ENCODE measurements at regions not wholly inside any gene's neighbourhood (a gene's known extent, or its start where the extent isn't known, plus 50 kb on each side); places are given as distances from the start of the nearest gene placed in this dataset.

DNA sequence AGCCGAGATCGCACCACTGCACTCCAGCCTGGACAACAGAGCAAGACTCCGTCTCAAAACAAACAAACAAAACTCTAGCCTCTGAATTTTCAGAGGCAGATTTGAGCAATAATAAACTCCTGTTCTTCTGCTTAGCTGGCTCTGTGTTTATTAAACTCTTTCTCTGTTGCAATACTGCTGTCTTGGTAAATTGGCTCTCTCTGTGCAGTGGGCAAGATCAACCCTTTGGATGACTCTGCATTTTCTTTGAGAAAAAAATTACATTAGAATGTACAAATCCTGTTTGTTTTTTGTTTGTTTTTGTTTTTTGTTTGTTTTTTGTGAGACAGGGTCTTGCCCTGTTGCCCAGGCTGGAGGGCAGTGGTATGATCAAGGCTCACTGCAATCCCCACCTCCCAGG, 75.8 kb upstream of the RPH3AL start:
- Histone ChIP-seq H2AFZ (ENCODE audit: low read length) (no peak overlapping the region), H3K27me3 (ENCODE audit: control insufficient read depth in 1 of 2, insufficient read depth in 2 of 2, low read length in 2 of 2) (no peaks in the 10 kb centered on the region), H3K36me3 (replicated peaks in 1 of 2; ENCODE audit: control insufficient read depth in 1 of 2, insufficient read depth in 2 of 2, low read length in 2 of 2) (no peaks in the 10 kb centered on the region), H3K4me2 (ENCODE audit: low read depth, low read length) (no peak overlapping the region), H3K9me3 (ENCODE audit: low read length) (peaks cover 18% of the 10 kb centered on the region), H3K79me2 (ENCODE audit: insufficient read depth, low read length) (no peaks in the 10 kb centered on the region), H3K4me1 (ENCODE audit: insufficient read depth, low read length) (peaks cover 11% of the 10 kb centered on the region), H3K9ac (ENCODE audit: insufficient read depth, low read depth, low read length) (no peak overlapping the region), H3K4me3 (replicated peaks in 1 of 3; ENCODE audit: insufficient read depth in 1 of 3, low read depth in 2 of 3, low read length in 3 of 3) (no peak overlapping the region), H3K27ac (ENCODE audit: extremely low read length, insufficient read depth, low read length) (no peak overlapping the region), H4K20me1 (ENCODE audit: insufficient read depth, low read length) (no peaks in the 10 kb centered on the region)
- intact Hi-C loops (cut with micrococcal nuclease; ENCODE audit: unreplicated experiment), result no loop called here
- TF ChIP-seq, protein P1, sequence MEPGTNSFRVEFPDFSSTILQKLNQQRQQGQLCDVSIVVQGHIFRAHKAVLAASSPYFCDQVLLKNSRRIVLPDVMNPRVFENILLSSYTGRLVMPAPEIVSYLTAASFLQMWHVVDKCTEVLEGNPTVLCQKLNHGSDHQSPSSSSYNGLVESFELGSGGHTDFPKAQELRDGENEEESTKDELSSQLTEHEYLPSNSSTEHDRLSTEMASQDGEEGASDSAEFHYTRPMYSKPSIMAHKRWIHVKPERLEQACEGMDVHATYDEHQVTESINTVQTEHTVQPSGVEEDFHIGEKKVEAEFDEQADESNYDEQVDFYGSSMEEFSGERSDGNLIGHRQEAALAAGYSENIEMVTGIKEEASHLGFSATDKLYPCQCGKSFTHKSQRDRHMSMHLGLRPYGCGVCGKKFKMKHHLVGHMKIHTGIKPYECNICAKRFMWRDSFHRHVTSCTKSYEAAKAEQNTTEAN (CRISPR knock-in tag; conservative IDR thresholded peaks at IDR 0.05), result no peak
- TF ChIP-seq KDM4B (CRISPR knock-in tag; IDR thresholded peaks at IDR 0.05), result no peak
- no peak for TF ChIP-seq ARID2 (CRISPR knock-in tag; IDR thresholded peaks at IDR 0.05; ENCODE audit: borderline replicate concordance)
- TF ChIP-seq KDM2A (CRISPR knock-in tag; IDR thresholded peaks at IDR 0.05; ENCODE audit: borderline replicate concordance, low read depth), result no peak
- no peak for TF ChIP-seq ZNF230 (CRISPR knock-in tag; IDR thresholded peaks at IDR 0.05)
- TF ChIP-seq ZNF598 (CRISPR knock-in tag; IDR thresholded peaks at IDR 0.05; ENCODE audit: borderline replicate concordance), result no peak
- no peak for TF ChIP-seq ZBTB7A (CRISPR knock-in tag; IDR thresholded peaks at IDR 0.05)
- peak; percentile 61; the same call in 1 of the 2 replicates for TF ChIP-seq NFE2L2 (IDR thresholded peaks at IDR 0.05; ENCODE audit: low read length)
- TF ChIP-seq, protein P2, sequence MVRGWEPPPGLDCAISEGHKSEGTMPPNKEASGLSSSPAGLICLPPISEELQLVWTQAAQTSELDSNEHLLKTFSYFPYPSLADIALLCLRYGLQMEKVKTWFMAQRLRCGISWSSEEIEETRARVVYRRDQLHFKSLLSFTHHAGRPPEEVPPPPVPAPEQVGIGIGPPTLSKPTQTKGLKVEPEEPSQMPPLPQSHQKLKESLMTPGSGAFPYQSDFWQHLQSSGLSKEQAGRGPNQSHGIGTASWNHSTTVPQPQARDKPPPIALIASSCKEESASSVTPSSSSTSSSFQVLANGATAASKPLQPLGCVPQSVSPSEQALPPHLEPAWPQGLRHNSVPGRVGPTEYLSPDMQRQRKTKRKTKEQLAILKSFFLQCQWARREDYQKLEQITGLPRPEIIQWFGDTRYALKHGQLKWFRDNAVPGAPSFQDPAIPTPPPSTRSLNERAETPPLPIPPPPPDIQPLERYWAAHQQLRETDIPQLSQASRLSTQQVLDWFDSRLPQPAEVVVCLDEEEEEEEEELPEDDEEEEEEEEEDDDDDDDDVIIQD (CRISPR knock-in tag; IDR thresholded peaks at IDR 0.05; ENCODE audit: low read depth), result no peak
- TF ChIP-seq GFI1 (CRISPR knock-in tag; IDR thresholded peaks at IDR 0.05; ENCODE audit: borderline replicate concordance), result no peak
- TF ChIP-seq SNRNP70 (IDR thresholded peaks at IDR 0.05; ENCODE audit: low read depth, low read length), result no peak
- no peak for TF ChIP-seq ZNF382 (CRISPR knock-in tag; IDR thresholded peaks at IDR 0.05; ENCODE audit: borderline replicate concordance)
- no peak for TF ChIP-seq ZBTB38 (CRISPR knock-in tag; IDR thresholded peaks at IDR 0.05)
- TF ChIP-seq ZKSCAN8 (CRISPR knock-in tag; IDR thresholded peaks at IDR 0.05; ENCODE audit: borderline replicate concordance), result no peak
- no peak for TF ChIP-seq CBX5 (CRISPR knock-in tag; IDR thresholded peaks at IDR 0.05; ENCODE audit: borderline replicate concordance)
- TF ChIP-seq SETDB1 (CRISPR knock-in tag; IDR thresholded peaks at IDR 0.05; ENCODE audit: borderline replicate concordance), result peak; percentile 76; the same call in 1 of the 2 replicates
- TF ChIP-seq, protein P3, sequence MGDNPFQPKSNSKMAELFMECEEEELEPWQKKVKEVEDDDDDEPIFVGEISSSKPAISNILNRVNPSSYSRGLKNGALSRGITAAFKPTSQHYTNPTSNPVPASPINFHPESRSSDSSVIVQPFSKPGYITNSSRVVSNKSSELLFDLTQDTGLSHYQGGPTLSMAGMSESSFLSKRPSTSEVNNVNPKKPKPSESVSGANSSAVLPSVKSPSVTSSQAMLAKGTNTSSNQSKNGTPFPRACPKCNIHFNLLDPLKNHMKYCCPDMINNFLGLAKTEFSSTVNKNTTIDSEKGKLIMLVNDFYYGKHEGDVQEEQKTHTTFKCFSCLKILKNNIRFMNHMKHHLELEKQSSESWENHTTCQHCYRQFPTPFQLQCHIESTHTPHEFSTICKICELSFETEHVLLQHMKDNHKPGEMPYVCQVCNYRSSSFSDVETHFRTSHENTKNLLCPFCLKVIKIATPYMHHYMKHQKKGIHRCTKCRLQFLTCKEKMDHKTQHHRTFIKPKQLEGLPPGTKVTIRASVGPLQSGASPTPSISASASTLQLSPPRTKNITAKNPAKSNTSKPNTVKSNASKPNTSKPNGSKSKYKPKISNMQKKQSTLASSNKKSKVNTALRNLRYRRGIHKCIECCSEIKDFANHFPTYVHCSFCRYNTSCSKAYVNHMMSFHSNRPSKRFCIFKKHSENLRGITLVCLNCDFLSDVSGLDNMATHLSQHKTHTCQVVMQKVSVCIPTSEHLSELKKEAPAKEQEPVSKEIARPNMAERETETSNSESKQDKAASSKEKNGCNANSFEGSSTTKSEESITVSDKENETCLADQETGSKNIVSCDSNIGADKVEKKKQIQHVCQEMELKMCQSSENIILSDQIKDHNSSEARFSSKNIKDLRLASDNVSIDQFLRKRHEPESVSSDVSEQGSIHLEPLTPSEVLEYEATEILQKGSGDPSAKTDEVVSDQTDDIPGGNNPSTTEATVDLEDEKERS (CRISPR knock-in tag; IDR thresholded peaks at IDR 0.05), result peak; percentile 48; the same call in 1 of the 2 replicates
- no peak for TF ChIP-seq KDM1A (CRISPR knock-in tag; IDR thresholded peaks at IDR 0.05)
- in situ Hi-C loops (cut with HindIII; ENCODE audit: extremely low pct_ligation_motif_present, low pct_unique_long_range_greater_than_20kb), result no loop called here
- no TSS peak for BruUV-seq (replicated peaks)
- ChIA-PET POLR2A (no interaction called here), CTCF (ENCODE audit: low intra/inter-chr PET ratio, low total read pairs) (no interaction called here)
- ATAC-seq (no peak), DNase-seq (ENCODE audit: low spot score) (no peak), FAIRE-seq (no peak)
- WGBS (ENCODE audit: low lambda C conversion rate), result 42% methylated on average over 3 of the region's 3 CpGs

Data from HepG2 (cell line).